Ascending aorta (tissue), 2 donors: ENCODE measurements at regions not wholly inside any gene's neighbourhood (a gene's known extent, or its start where the extent isn't known, plus 50 kb on each side); places are given as distances from the start of the nearest gene placed in this dataset.

Experiments used
- DNase-seq, 2 donors: peaks; one replicate each; pipeline ENCODE4 v3.0.0-alpha.2; 2019; ENCODE audit warnings: low spot score in 2 of 2
- H3K27ac ChIP-seq, 2 donors: fragments of 200-600 bp; sonication (generic); one replicate each; pipeline ENCODE4 v1.5.1; 2016 to 2017; ENCODE audit warnings: mild to moderate bottlenecking in 1 of 2
- H3K27me3 ChIP-seq: fragments of 200-600 bp; sonication (generic); one replicate; pipeline ENCODE4 v1.5.1; 2017
- H3K36me3 ChIP-seq, 2 donors: fragments of 200-600 bp; sonication (generic); one replicate each; pipeline ENCODE4 v1.5.1; 2016
- H3K4me1 ChIP-seq, 2 donors: fragments of 200-600 bp; sonication (generic); one replicate each; pipeline ENCODE4 v1.5.1; 2016 to 2017; ENCODE audit warnings: mild to moderate bottlenecking in 1 of 2
- H3K4me3 ChIP-seq, 2 donors: fragments of 200-600 bp; sonication (generic); one replicate each; pipeline ENCODE4 v1.5.1; 2016 to 2017; ENCODE audit warnings: mild to moderate bottlenecking in 1 of 2
- H3K9me3 ChIP-seq, 2 donors: fragments of 200-600 bp; sonication (generic); one replicate each; pipeline ENCODE4 v1.5.1; 2016
- intact Hi-C: fragments of 100-400 bp; cut with DNase I; formaldehyde crosslinking; loops from one replicate; pipeline ENCODE4 v1.15.1; 2023
- TF ChIP-seq, protein P1 (sequence below), 3 experiments: fragments of 200-600 bp in 2 of 3; fragments of 450-650 bp in 1 of 3; sonication (generic) in 2 of 3; IDR thresholded peaks; one replicate each; pipeline ENCODE4 v1.5.1; 2016 to 2019; ENCODE audit warnings: antibody characterized with exemption in 3 of 3, mild to moderate bottlenecking in 1 of 3, moderate library complexity in 1 of 3

DNA sequence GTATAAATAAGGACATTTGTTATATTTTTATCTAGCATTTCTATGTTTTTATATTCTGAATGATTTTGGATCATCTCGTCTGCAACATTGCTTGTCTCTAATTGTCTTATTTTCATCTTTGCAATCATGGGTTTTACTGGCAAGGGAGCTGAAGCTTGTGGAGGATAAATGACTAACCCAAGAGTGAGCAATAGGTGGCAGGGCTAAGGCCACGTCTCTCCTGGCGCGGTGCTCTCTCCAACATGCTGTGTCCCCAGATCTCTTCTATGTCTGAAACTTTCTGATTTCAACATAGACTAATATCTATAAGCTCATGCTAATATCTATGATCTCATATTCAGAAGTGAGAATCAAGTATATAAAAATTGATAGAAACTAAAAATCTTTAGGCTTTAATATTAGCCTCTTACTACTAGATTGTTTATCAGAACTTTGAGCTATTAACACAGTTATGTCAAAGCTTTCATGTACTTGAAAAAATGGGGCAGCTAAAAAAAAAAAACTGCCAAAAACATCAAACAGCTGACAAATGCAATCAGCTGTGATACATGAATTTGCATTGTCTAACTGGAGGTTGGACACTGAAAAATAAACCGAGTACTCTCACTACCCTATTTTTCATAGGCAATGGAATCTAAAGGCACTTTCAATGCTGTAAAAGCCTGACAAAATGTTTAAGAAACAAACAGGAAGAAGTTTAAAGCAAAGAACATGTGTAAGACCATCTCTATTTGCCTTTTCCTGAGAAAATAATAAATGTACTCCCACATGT is 169.2 kb downstream of the TMA16 start:
- no peak for DNase-seq
- H3K4me1 ChIP-seq = no peaks in the 10 kb centered on the region
- H3K4me3 ChIP-seq = no peak overlapping the region
- intact Hi-C loops = no loop called here
- TF ChIP-seq, protein P1, sequence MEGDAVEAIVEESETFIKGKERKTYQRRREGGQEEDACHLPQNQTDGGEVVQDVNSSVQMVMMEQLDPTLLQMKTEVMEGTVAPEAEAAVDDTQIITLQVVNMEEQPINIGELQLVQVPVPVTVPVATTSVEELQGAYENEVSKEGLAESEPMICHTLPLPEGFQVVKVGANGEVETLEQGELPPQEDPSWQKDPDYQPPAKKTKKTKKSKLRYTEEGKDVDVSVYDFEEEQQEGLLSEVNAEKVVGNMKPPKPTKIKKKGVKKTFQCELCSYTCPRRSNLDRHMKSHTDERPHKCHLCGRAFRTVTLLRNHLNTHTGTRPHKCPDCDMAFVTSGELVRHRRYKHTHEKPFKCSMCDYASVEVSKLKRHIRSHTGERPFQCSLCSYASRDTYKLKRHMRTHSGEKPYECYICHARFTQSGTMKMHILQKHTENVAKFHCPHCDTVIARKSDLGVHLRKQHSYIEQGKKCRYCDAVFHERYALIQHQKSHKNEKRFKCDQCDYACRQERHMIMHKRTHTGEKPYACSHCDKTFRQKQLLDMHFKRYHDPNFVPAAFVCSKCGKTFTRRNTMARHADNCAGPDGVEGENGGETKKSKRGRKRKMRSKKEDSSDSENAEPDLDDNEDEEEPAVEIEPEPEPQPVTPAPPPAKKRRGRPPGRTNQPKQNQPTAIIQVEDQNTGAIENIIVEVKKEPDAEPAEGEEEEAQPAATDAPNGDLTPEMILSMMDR (IDR thresholded peaks at IDR 0.05) = no peak
- no peaks in the 10 kb centered on the region for H3K36me3 ChIP-seq
- H3K27ac ChIP-seq = no peak overlapping the region
- H3K27me3 ChIP-seq = no peaks in the 10 kb centered on the region
- H3K9me3 ChIP-seq = no peaks in the 10 kb centered on the region

DNA sequence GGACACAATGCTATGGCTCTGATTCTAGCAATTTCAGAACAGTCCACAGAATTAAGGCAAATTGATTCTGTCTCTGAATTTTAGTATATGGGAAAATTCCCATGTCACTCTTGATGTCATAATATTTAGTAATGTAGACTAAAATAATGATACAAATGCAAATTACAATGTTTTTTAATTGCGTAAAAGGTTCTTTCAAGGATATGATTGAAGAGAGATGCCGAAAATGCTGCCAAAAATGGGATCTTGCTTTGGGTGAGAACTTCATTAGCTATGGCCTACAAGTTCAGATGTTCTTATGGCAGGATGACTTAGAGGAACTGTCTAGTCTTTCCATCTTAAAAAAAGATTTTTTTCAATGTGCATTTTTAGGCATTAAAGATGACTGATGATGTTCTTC is 170.6 kb downstream of the TMA16 start:
- no peak for DNase-seq
- Histone ChIP-seq H3K27ac (no peak overlapping the region), H3K4me3 (no peak overlapping the region), H3K27me3 (no peaks in the 10 kb centered on the region), H3K36me3 (no peaks in the 10 kb centered on the region), H3K4me1 (no peaks in the 10 kb centered on the region), H3K9me3 (no peaks in the 10 kb centered on the region)
- TF ChIP-seq, protein P1 (IDR thresholded peaks at IDR 0.05) = no peak
- intact Hi-C loops = no loop called here

DNA sequence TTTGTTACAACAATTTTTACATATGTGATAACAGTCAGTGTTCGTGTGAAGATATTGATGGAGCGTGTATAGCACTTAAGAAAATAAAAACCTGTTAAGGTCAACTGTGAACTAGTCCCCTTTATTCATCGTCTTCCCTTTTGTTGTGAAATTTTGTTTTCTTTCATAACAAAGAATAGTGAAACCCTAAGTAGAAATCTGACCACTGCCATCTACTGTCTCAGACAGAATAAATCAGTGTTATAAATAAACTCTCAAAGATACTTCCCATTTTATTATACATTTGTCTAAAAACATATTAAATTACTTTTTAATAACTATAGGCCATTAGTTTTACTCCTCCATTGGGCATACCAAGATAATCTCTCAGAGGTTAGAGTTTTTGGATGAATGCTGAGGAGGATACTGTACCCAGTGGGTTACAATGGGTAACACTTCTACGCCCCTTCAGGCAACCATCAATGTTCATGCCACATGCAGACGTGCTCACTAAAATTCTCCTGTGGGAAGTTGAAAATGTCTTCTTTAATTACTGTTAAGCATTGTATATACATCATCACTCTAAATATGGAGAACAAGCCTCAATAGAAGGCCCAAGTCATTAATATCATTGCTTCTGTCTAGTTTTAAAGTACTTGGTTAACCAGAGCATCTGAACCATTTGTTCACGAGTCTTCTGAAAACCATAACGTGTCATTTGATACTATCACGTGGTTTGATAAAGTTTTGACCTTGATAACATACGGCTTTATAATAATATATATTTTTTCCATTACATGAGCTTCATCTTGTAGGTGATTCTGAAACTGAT is 171.2 kb downstream of the TMA16 start:
- intact Hi-C loops = no loop called here

DNA sequence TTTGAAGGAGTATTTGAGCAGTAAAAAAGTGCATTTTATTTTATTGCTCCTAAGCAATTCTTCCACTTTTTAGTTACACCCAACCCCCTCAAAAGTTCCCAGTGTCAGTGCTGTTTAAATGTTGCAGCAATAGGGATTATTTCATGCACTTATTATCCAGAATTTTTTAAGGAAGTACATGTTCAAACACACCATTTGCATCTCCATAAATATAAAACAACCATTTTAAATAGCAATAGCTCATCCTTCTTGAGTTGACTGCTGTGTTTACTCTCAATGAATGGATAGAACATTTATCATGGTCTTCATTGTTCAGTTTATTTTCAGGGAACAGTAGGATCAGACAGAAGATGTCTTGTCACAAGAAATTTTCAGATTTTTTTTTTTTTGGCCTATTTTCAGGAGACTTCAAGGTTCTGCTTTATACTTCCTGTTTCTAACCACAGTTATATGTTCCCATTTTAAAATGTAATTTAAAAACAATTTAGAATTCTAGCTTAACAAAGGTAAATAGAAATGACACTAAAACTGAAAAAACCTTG is 171.9 kb downstream of the TMA16 start:
- Histone ChIP-seq H3K27me3 (no peaks in the 10 kb centered on the region), H3K4me3 (no peak overlapping the region), H3K36me3 (no peaks in the 10 kb centered on the region), H3K4me1 (no peaks in the 10 kb centered on the region), H3K27ac (no peak overlapping the region), H3K9me3 (no peaks in the 10 kb centered on the region)
- TF ChIP-seq, protein P1 (IDR thresholded peaks at IDR 0.05) = no peak
- no peak for DNase-seq
- intact Hi-C loops = no loop called here

More for the DNA sequence above, 171.2 kb downstream of the TMA16 start:
- no peak for DNase-seq
- Histone ChIP-seq H3K27ac (no peak overlapping the region), H3K9me3 (no peaks in the 10 kb centered on the region), H3K4me1 (no peaks in the 10 kb centered on the region), H3K4me3 (no peak overlapping the region), H3K27me3 (no peaks in the 10 kb centered on the region), H3K36me3 (no peaks in the 10 kb centered on the region)
- TF ChIP-seq, protein P1 (IDR thresholded peaks at IDR 0.05) = no peak

DNA sequence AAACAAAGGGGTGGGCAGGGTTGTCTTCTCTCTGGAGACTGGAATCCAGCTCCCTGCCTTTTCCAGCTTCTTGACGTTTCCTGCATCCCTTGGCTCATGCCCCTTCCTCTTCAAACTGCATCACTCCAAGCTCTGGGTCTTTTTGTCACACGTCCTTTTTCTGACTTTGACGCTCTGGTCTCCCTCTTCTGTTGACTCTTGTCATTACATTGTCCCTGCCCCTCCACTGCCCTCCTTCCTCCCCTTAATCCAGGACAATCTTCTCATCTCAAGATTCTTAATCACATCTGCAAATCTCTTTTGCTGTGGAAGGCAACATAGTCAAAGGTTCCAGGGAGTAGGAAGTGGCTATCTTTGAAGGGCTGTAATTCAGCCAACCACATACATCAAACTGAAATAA is 178.3 kb downstream of the TMA16 start:
- Histone ChIP-seq H3K9me3 (no peaks in the 10 kb centered on the region), H3K27me3 (no peaks in the 10 kb centered on the region), H3K4me1 (no peaks in the 10 kb centered on the region), H3K4me3 (no peak overlapping the region), H3K27ac (no peak overlapping the region), H3K36me3 (no peaks in the 10 kb centered on the region)
- DNase-seq = no peak
- TF ChIP-seq, protein P1 (IDR thresholded peaks at IDR 0.05) = no peak
- intact Hi-C loops = no loop called here
